Muscle of leg (tissue), 3 donors: ENCODE measurements at regions not wholly inside any gene's neighbourhood (a gene's known extent, or its start where the extent isn't known, plus 50 kb on each side); places are given as distances from the start of the nearest gene placed in this dataset.

Experiments used
- DNase-seq: peaks from one replicate; pipeline ENCODE4 v3.0.0; 2013
- H3K27ac ChIP-seq: one replicate; pipeline ENCODE4 v1.5.1; 2013; ENCODE audit warnings: mild to moderate bottlenecking, low read length, control low read depth
- H3K27me3 ChIP-seq: one replicate; pipeline ENCODE4 v1.6.1; 2013; ENCODE audit warnings: low read length; ENCODE audit not compliant: control insufficient read depth, insufficient read depth
- H3K36me3 ChIP-seq: one replicate; pipeline ENCODE4 v1.6.1; 2013; ENCODE audit warnings: low read length; ENCODE audit not compliant: control insufficient read depth, insufficient read depth
- H3K4me1 ChIP-seq: one replicate; pipeline ENCODE4 v1.6.1; 2013; ENCODE audit warnings: low read length; ENCODE audit not compliant: control insufficient read depth, insufficient read depth
- H3K4me3 ChIP-seq: one replicate; pipeline ENCODE4 v1.5.1; 2013; ENCODE audit warnings: low read length, control low read depth
- H3K9me3 ChIP-seq: replicated peaks from 2 replicates; pipeline ENCODE4 v1.6.1; 2013; ENCODE audit warnings: low read depth, low read length; ENCODE audit not compliant: control insufficient read depth
- WGBS: methylation state at CpG from one replicate; pipeline ENCODE4 v1.1.5; 2013; ENCODE audit warnings: missing lambda C conversion rate; ENCODE audit not compliant: insufficient coverage; 5-methylcytosine and 5-hydroxymethylcytosine counted together

DNA sequence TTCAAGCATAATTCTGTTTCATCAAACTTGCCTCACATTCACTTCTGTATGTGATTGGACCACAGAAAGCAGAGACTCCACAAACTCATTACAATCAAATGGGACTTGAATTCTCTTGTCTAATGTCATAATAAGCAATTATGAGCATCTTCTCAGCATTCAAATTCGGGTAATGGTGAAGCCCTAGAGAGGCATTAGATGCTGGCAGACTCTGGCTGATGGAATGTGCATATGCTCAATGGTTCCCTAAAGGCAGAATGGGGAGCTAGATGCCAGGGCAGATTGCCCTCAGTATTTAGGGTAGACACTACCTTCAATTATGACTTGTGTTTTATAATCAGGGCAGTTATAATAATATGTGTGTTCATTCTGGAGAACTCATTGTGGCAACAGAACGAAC is 127.9 kb downstream of the HDGFL1 start:
- no peak for DNase-seq
- Histone ChIP-seq H3K27ac (no peak overlapping the region), H3K9me3 (no peaks in the 10 kb centered on the region), H3K36me3 (no peaks in the 10 kb centered on the region), H3K27me3 (no peaks in the 10 kb centered on the region), H3K4me3 (no peak overlapping the region), H3K4me1 (peaks cover 7% of the 10 kb centered on the region)
- WGBS: no CpG with 5 or more reads among the region's 2 CpGs

DNA sequence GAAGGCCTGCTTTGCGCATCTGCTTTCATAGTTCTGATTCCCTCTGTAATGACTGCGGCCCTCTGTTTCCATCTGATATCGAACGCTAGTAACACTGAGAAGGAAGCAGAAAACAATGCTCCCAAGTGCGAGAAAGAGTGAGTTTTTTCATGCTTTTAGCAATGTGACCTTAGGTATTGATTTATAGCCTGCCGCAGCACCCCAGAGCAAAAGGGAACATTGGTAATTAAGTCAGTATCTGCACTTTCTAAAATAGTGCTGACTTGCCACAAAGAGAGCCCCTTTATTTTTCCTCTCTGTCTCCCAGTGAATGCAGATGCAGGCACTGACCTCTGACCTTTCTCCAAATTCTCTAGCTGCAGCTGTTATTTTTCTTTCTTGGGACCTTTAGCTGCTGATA is 129.8 kb downstream of the HDGFL1 start:
- Histone ChIP-seq H3K4me1 (peaks cover 7% of the 10 kb centered on the region), H3K27ac (peak overlapping the region; percentile 37), H3K27me3 (no peaks in the 10 kb centered on the region), H3K9me3 (no peaks in the 10 kb centered on the region), H3K4me3 (no peak overlapping the region), H3K36me3 (no peaks in the 10 kb centered on the region)
- 45% methylated on average over 5 of the region's 6 CpGs for WGBS
- DNase-seq: peak; percentile 53

DNA sequence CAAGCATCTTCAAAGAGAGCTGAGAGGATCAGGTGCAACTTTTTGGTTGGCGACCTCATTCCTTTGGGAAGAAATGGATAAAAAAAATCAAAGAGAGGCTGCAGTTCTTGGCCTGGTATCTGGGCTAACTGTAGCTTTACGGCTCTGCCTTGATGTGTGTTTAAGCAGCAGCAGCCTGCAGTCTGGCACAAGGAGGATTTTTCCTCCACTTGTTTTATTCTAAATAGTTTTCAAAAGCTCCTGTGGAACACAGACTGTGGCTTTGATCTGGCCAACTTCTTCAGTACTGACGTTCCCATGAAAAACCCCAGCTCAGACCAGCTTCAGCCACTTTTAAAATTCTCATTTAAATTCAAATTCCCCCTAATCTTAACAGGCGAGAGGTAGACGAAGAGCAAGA is 137.3 kb downstream of the HDGFL1 start:
- Histone ChIP-seq H3K36me3 (no peaks in the 10 kb centered on the region), H3K9me3 (no peaks in the 10 kb centered on the region), H3K4me1 (no peaks in the 10 kb centered on the region), H3K27me3 (no peaks in the 10 kb centered on the region), H3K27ac (no peak overlapping the region), H3K4me3 (no peak overlapping the region)
- DNase-seq: peak; percentile 73
- WGBS: no CpG with 5 or more reads among the region's 5 CpGs

DNA sequence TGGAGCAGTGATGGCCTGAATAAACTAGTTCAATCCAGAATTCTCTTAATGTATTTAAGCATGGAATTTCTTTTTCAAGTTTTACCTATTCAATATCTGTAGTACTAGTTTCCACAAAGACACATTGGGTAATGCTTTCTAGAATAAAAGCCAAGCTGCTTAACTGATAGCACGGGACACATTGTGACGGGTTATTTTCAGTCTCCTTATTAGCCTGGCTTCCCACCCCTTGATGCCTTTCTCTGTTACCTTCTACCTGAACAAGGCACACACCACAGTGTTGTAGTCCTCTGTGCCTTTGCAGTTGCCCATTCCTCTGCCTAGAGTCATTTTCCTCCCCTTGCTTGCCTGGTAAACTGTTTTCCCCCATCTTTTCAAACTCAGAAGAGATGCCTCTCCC is 139.1 kb downstream of the HDGFL1 start:
- Histone ChIP-seq H3K27me3 (no peaks in the 10 kb centered on the region), H3K36me3 (no peaks in the 10 kb centered on the region), H3K9me3 (no peaks in the 10 kb centered on the region), H3K4me3 (no peak overlapping the region), H3K27ac (no peak overlapping the region), H3K4me1 (no peaks in the 10 kb centered on the region)
- DNase-seq: no peak
- 75% methylated on average over 2 of the region's 2 CpGs for WGBS

DNA sequence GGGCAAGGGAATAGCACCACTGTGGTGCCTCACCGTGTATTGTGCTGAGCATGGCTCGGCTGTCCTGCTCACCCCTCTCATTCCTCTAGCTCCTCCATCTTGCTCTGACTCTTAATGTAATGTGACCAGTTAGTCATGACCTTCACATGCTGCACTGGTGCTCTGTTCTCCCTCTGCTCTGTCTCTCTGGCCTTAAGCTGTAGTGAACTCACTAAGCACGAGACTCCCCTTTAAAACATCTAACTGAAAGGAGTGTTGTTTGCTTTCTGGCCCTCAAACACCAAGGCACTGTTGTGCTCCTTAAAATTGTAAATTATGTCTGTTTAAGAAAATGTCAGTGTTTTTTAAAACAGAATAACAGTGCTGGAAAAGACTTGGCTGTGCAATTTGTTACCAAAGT is 140.4 kb downstream of the HDGFL1 start:
- Histone ChIP-seq H3K4me3 (no peak overlapping the region), H3K4me1 (no peaks in the 10 kb centered on the region), H3K27me3 (no peaks in the 10 kb centered on the region), H3K36me3 (no peaks in the 10 kb centered on the region), H3K9me3 (no peaks in the 10 kb centered on the region), H3K27ac (no peak overlapping the region)
- 100% methylated on average over 2 of the region's 3 CpGs for WGBS
- no peak for DNase-seq

DNA sequence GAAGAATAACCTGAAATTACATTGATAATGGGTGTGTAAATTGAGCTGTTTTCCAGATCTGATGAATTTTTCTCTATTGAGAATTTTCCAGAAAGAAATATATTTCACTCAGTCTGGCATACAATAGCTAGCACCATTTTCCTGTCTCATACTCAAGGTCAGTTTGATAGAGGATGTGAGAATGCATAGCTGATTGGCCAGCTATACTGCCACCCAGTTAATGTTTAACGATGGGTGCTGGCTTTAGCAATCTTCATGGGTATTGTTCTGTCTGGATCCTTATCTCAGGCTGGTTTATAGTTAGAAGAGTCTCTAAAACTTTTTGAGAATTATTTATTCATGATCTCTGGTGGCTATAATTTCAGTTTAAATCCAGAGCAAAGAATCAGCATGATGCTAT is 147.4 kb downstream of the HDGFL1 start:
- Histone ChIP-seq H3K27me3 (no peaks in the 10 kb centered on the region), H3K36me3 (no peaks in the 10 kb centered on the region), H3K4me1 (peaks cover 2% of the 10 kb centered on the region), H3K27ac (no peak overlapping the region), H3K4me3 (no peak overlapping the region), H3K9me3 (no peaks in the 10 kb centered on the region)
- no peak for DNase-seq
- no CpG with 5 or more reads among the region's 1 CpG for WGBS

DNA sequence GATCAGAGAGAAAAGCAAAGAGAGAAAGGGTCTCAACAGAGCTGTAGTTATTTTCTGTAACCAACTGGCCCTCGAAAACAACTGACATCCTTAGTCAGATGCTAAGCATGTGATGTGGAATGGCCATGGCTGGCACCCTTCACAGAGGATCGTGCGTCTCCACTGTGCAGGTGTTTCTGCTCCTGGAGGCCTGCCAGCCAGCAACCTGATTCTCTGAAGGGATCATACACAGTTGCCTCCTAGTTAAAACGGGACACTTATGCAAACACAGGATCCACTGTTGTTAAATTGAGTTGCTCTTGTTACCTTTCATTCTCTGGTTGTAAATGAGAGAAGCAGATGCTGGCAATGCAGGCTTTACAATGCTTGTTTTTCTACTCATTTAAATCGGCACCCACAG is 148.5 kb downstream of the HDGFL1 start:
- H3K9me3 ChIP-seq: peaks cover 3% of the 10 kb centered on the region
- 74% methylated on average over 2 of the region's 5 CpGs for WGBS
- peak overlapping the region; percentile 80 for H3K27ac ChIP-seq
- H3K4me1 ChIP-seq: peaks cover 2% of the 10 kb centered on the region
- H3K36me3 ChIP-seq: no peaks in the 10 kb centered on the region
- DNase-seq: peak; percentile 83
- peak overlapping the region; percentile 24 for H3K4me3 ChIP-seq
- H3K27me3 ChIP-seq: no peaks in the 10 kb centered on the region

DNA sequence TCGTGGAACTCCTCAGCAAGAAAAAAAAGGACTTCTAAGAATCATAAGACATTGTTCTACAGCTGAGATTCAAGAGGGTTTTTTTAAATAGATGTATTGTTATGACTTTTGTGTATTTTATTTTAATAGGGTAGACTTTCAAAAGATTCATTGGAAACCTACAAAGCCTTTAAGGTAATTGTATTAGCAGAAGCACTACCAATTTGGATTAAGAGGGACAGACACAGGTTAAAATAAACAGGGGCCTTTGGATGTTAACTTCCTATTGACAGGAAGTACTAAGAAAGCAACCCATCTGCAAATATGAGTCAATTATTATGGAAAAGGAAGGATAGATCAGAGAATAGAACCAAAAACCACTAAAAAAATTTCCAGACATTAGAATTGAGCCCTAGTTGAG is 153.5 kb downstream of the HDGFL1 start:
- Histone ChIP-seq H3K4me1 (peaks cover 4% of the 10 kb centered on the region), H3K27ac (no peak overlapping the region), H3K9me3 (peaks cover 8% of the 10 kb centered on the region), H3K4me3 (no peak overlapping the region), H3K27me3 (no peaks in the 10 kb centered on the region), H3K36me3 (no peaks in the 10 kb centered on the region)
- WGBS: no CpG with 5 or more reads among the region's 1 CpG
- no peak for DNase-seq

DNA sequence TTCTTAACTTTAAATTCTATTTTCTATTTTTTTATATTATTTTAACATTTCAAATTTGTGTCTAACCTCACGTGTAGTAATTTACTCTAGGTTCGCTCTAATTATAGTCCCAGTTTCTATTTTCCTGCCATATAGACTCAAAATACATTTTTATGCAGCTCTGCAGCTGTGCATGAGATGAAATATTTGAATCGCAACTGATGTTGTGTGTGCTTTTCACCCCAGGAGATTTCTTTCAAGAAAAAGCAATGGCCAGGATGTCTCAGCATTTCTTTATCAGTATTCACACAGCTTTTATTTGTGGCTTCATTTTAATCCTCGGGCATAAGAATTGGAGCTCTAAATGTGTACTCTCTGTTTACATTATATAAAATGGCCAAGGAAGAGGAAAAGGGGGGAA is 157.6 kb downstream of the HDGFL1 start:
- Histone ChIP-seq H3K4me3 (no peak overlapping the region), H3K36me3 (no peaks in the 10 kb centered on the region), H3K4me1 (peaks cover 3% of the 10 kb centered on the region), H3K27ac (no peak overlapping the region), H3K27me3 (no peaks in the 10 kb centered on the region), H3K9me3 (peaks cover 8% of the 10 kb centered on the region)
- no CpG with 5 or more reads among the region's 4 CpGs for WGBS
- DNase-seq: peak; percentile 59

DNA sequence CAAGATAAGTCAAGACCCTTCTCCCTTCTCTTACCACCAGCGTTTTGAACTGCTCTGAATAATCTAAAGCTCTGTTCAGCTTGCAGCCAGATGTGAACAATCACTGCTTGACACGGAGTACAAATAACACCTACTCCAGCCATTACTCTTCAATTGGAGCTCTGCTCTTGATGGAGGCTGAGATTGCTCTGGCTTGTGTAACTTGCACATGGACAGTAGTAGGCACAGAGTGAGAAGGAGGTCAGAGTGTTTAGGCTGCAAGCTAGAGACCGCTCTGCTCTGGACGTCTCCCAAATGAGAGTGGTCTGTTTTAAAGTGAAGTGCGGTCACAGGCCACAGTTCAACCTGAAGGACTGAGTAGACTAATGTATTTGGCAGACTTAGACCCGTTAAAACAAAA is 158.3 kb downstream of the HDGFL1 start:
- H3K4me3 ChIP-seq: no peak overlapping the region
- H3K27me3 ChIP-seq: no peaks in the 10 kb centered on the region
- peaks cover 3% of the 10 kb centered on the region for H3K4me1 ChIP-seq
- peaks cover 6% of the 10 kb centered on the region for H3K9me3 ChIP-seq
- H3K36me3 ChIP-seq: no peaks in the 10 kb centered on the region
- WGBS: 77% methylated on average over 2 of the region's 6 CpGs
- H3K27ac ChIP-seq: no peak overlapping the region
- DNase-seq: no peak

DNA sequence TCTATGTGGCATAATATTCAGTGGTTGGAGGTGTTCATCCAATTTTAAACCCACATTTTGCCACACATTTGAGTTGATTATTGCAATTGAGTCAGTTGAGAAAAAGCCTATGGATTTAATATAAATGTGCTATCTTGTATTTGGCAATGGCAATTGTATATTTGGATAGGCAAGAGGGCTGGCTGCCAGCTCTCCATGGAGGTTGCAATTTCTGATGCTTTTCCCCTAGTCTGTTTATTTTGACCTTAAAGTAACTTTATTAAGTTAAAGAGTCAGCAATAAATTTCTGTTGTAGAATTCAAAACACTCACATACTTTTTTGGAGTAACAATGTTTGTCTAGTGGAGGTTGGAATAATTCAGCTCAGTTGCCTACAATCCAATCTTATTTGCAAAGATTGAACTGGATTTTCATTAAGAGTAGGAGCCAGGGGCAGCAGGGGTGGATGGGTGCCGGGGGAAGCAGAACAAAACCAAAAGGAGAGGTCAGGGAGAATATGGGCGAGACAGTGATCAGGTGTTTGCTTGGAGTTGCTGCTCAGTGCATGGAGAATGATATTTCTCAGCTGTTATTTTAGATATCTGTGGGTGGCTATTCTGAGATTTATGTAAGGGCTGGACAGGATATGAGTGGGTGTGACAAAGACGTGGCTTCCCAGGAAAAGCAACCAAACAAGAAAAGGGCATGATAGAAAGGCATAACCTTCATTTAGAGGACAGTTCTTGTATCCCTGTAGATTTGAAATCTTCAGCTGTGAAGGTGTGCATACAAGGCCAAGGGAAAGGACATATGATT is 163.0 kb downstream of the HDGFL1 start:
- Histone ChIP-seq H3K27me3 (no peaks in the 10 kb centered on the region), H3K4me1 (peaks cover 7% of the 10 kb centered on the region), H3K4me3 (no peak overlapping the region), H3K36me3 (no peaks in the 10 kb centered on the region), H3K27ac (no peak overlapping the region), H3K9me3 (no peaks in the 10 kb centered on the region)
- DNase-seq: no peak
- 66% methylated on average over 3 of the region's 3 CpGs for WGBS
